Fibroblast of pulmonary artery (primary cell): ENCODE measurements at regions not wholly inside any gene's neighbourhood (a gene's known extent, or its start where the extent isn't known, plus 50 kb on each side); places are given as distances from the start of the nearest gene placed in this dataset.

Experiments
- DNase-seq: peaks from one replicate; pipeline ENCODE4 v3.0.0-alpha.2; 2010; ENCODE audit warnings: low read depth
- H3K4me3 ChIP-seq: replicated peaks from 2 replicates; pipeline ENCODE4 v1.5.1; 2011; ENCODE audit warnings: low read depth, mild to moderate bottlenecking, control low read depth, low read length, moderate library complexity
- CTCF ChIP-seq: IDR thresholded peaks from 2 replicates; pipeline ENCODE4 v1.5.1; 2011; ENCODE audit warnings: mild to moderate bottlenecking, control low read depth, low read length, inconsistent platforms; ENCODE audit errors: missing control alignments

GRCh38 chr2:199118673-199119112 is 339.0 kb downstream of the SATB2 start:
- TF ChIP-seq CTCF: no peak
- no peak for DNase-seq
- H3K4me3 ChIP-seq: no peak overlapping the region

GRCh38 chr2:199115169-199115568 is 342.6 kb downstream of the SATB2 start:
- TF ChIP-seq CTCF: no peak
- H3K4me3 ChIP-seq: no peak overlapping the region
- DNase-seq: no peak

- no peak for DNase-seq
- TF ChIP-seq CTCF: no peak
- no peak overlapping the region for H3K4me3 ChIP-seq
Measured at GRCh38 chr2:199113111-199113510, 344.6 kb downstream of the SATB2 start.

GRCh38 chr2:199111458-199111857 is 346.3 kb downstream of the SATB2 start:
- DNase-seq: no peak
- no peak overlapping the region for H3K4me3 ChIP-seq
- TF ChIP-seq CTCF: no peak

GRCh38 chr2:199108056-199108455 is 349.7 kb downstream of the SATB2 start:
- no peak for TF ChIP-seq CTCF
- no peak overlapping the region for H3K4me3 ChIP-seq
- DNase-seq: no peak

- no peak for DNase-seq
- no peak for TF ChIP-seq CTCF
- no peak overlapping the region for H3K4me3 ChIP-seq
Measured at GRCh38 chr2:199105826-199106225, 351.9 kb downstream of the SATB2 start.

- no peak overlapping the region for H3K4me3 ChIP-seq
- DNase-seq: no peak
- TF ChIP-seq CTCF: no peak
Measured at GRCh38 chr2:199101487-199101886, 356.3 kb downstream of the SATB2 start.
